Mesendoderm (in vitro differentiated cells): ENCODE measurements at regions not wholly inside any gene's neighbourhood (a gene's known extent, or its start where the extent isn't known, plus 50 kb on each side); places are given as distances from the start of the nearest gene placed in this dataset.

Source experiments
- DNase-seq: peaks from one replicate; pipeline ENCODE4 v3.0.0; 2013
- H2AK5ac ChIP-seq: 2 replicates; pipeline ENCODE4 v1.6.1; 2013; ENCODE audit warnings: low read length, inconsistent platforms
- H2BK120ac ChIP-seq: 2 replicates; pipeline ENCODE4 v1.6.1; 2013; ENCODE audit warnings: low read depth, mild to moderate bottlenecking, low read length, moderate library complexity, mixed read lengths
- H2BK15ac ChIP-seq: replicated peaks from 2 replicates; pipeline ENCODE4 v1.6.1; 2013; ENCODE audit warnings: low read depth, mild to moderate bottlenecking, moderate library complexity
- H2BK5ac ChIP-seq: 2 replicates; pipeline ENCODE4 v1.6.1; 2013; ENCODE audit warnings: low read length, inconsistent platforms
- H3K18ac ChIP-seq: 2 replicates; pipeline ENCODE4 v1.6.1; 2013; ENCODE audit warnings: mild to moderate bottlenecking, low read length, mixed read lengths
- H3K23ac ChIP-seq: one replicate; pipeline ENCODE4 v1.6.1; 2013; ENCODE audit warnings: low read length
- H3K27ac ChIP-seq: 2 replicates; pipeline ENCODE4 v1.5.1; 2013; ENCODE audit warnings: low read depth, mild to moderate bottlenecking, inconsistent platforms, low read length, moderate library complexity
- H3K27me3 ChIP-seq: 2 replicates; pipeline ENCODE4 v1.6.1; 2013; ENCODE audit warnings: low read length, control low read depth, mild to moderate bottlenecking, inconsistent platforms; ENCODE audit not compliant: insufficient read depth, poor library complexity
- H3K36me3 ChIP-seq: 2 replicates; pipeline ENCODE4 v1.6.1; 2013; ENCODE audit warnings: low read length, inconsistent platforms; ENCODE audit not compliant: control insufficient read depth, insufficient read depth
- H3K4ac ChIP-seq: one replicate; pipeline ENCODE4 v1.6.1; 2013; ENCODE audit warnings: low read depth, mild to moderate bottlenecking, low read length, moderate library complexity
- H3K4me1 ChIP-seq: 2 replicates; pipeline ENCODE4 v1.6.1; 2013; ENCODE audit warnings: low read depth, low read length, inconsistent platforms; ENCODE audit not compliant: control insufficient read depth
- H3K4me2 ChIP-seq: 2 replicates; pipeline ENCODE4 v1.6.1; 2013; ENCODE audit warnings: low read length
- H3K4me3 ChIP-seq: 2 replicates; pipeline ENCODE4 v1.5.1; 2013; ENCODE audit warnings: mild to moderate bottlenecking, low read length
- H3K56ac ChIP-seq: one replicate; pipeline ENCODE4 v1.6.1; 2013; ENCODE audit warnings: low read length
- H3K79me1 ChIP-seq: 2 replicates; pipeline ENCODE4 v1.6.1; 2013; ENCODE audit warnings: low read length, inconsistent platforms
- H3K79me2 ChIP-seq: 2 replicates; pipeline ENCODE4 v1.6.1; 2013; ENCODE audit warnings: mild to moderate bottlenecking, low read length; ENCODE audit not compliant: control insufficient read depth, insufficient read depth
- H3K9ac ChIP-seq: 2 replicates; pipeline ENCODE4 v1.6.1; 2013; ENCODE audit warnings: low read length, inconsistent platforms
- H4K5ac ChIP-seq: one replicate; pipeline ENCODE4 v1.6.1; 2013; ENCODE audit warnings: low read length
- H4K8ac ChIP-seq: one replicate; pipeline ENCODE4 v1.6.1; 2013; ENCODE audit warnings: low read depth, mild to moderate bottlenecking, control low read depth, low read length, moderate library complexity
- WGBS: extraction: QIAGEN DNeasy Blood & Tissue Kit; methylation state at CpG from one replicate; pipeline ENCODE4 v1.1.7; 2013; ENCODE audit warnings: low lambda C conversion rate, missing lambda C conversion rate; ENCODE audit not compliant: insufficient coverage; ENCODE audit errors: extremely low coverage; 5-methylcytosine and 5-hydroxymethylcytosine counted together

- Histone ChIP-seq H3K4me1 (no peaks in the 10 kb centered on the region), H3K4me3 (no peak overlapping the region), H3K79me1 (no peaks in the 10 kb centered on the region), H2AK5ac (no peak overlapping the region), H3K27me3 (no peaks in the 10 kb centered on the region), H2BK5ac (no peak overlapping the region), H3K79me2 (no peaks in the 10 kb centered on the region), H2BK120ac (no peak overlapping the region), H4K5ac (no peak overlapping the region), H3K4me2 (no peak overlapping the region), H3K36me3 (no peaks in the 10 kb centered on the region), H2BK15ac (no peak overlapping the region), H3K56ac (no peak overlapping the region), H4K8ac (no peak overlapping the region), H3K4ac (no peak overlapping the region), H3K27ac (no peak overlapping the region), H3K9ac (no peak overlapping the region), H3K23ac (no peak overlapping the region), H3K18ac (no peak overlapping the region)
- DNase-seq = no peak
- WGBS = no CpG with 5 or more reads among the region's 2 CpGs
These were observed 135.8 kb upstream of the PRR23C start for GRCh38 chr3:139180489-139180888.

GRCh38 chr3:139182143-139182542 lies 137.5 kb upstream of the PRR23C start:
- no peaks in the 10 kb centered on the region for H3K27me3 ChIP-seq
- no peaks in the 10 kb centered on the region for H3K79me2 ChIP-seq
- H3K27ac ChIP-seq = no peak overlapping the region
- no peak overlapping the region for H2BK120ac ChIP-seq
- no peak overlapping the region for H3K23ac ChIP-seq
- H3K18ac ChIP-seq = no peak overlapping the region
- H3K4me2 ChIP-seq = no peak overlapping the region
- no peak overlapping the region for H2BK15ac ChIP-seq
- no peak overlapping the region for H3K56ac ChIP-seq
- no peaks in the 10 kb centered on the region for H3K4me1 ChIP-seq
- H4K5ac ChIP-seq = no peak overlapping the region
- no peaks in the 10 kb centered on the region for H3K36me3 ChIP-seq
- no peak for DNase-seq
- no peak overlapping the region for H3K9ac ChIP-seq
- no peaks in the 10 kb centered on the region for H3K79me1 ChIP-seq
- no CpG with 5 or more reads among the region's 2 CpGs for WGBS
- H2AK5ac ChIP-seq = no peak overlapping the region
- no peak overlapping the region for H4K8ac ChIP-seq
- no peak overlapping the region for H3K4ac ChIP-seq
- H2BK5ac ChIP-seq = no peak overlapping the region
- no peak overlapping the region for H3K4me3 ChIP-seq

DNA sequence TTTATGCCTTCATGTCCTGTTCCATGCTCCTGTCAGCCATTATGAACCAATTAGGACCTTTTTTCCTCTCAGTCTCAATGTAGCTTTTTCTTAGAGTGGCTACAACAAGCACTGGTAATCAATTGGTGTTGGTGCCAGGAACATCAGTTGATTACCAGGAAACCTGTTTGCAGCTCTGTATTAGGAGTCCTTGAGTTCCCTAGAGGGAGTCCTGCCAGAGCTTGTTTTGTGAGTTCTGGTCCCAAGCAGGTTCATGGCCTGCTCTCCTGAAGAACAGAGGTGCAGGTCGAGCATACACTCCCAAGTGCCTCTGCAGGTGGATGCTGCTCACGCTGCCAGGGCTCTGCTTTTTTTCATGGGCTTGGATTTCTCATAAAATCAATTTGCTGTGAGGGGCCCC lies 137.9 kb upstream of the PRR23C start:
- Histone ChIP-seq H3K4me2 (no peak overlapping the region), H2BK15ac (no peak overlapping the region), H3K23ac (no peak overlapping the region), H4K5ac (no peak overlapping the region), H3K27ac (no peak overlapping the region), H3K18ac (no peak overlapping the region), H3K9ac (no peak overlapping the region), H3K4me3 (no peak overlapping the region), H3K4ac (no peak overlapping the region), H2BK5ac (no peak overlapping the region), H4K8ac (no peak overlapping the region), H3K4me1 (no peaks in the 10 kb centered on the region), H2BK120ac (no peak overlapping the region), H3K79me1 (no peaks in the 10 kb centered on the region), H3K36me3 (no peaks in the 10 kb centered on the region), H2AK5ac (no peak overlapping the region), H3K56ac (no peak overlapping the region), H3K79me2 (no peaks in the 10 kb centered on the region), H3K27me3 (no peaks in the 10 kb centered on the region)
- no peak for DNase-seq
- no CpG with 5 or more reads among the region's 2 CpGs for WGBS

DNA sequence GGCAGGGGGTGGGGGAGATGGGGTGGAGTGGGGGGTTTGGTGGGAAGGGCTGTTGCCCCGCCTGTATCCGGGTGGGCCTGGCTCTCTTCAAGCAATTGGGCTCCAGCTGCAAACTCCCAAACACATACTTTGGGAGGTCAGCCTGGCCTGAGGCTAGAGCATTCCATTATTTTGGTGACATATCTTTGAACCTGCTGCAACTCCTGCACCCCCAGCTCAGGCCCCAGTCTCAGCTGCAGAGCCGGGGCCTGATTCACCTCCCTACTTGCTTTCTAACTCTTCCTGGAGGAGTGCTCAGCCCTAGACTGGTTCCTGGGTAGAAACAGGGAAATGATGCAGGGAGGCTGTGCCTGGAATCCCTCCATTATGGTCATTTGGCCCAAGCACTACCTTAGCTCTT lies 140.8 kb upstream of the PRR23C start:
- Histone ChIP-seq H3K36me3 (no peaks in the 10 kb centered on the region), H3K4me3 (no peak overlapping the region), H2BK5ac (no peak overlapping the region), H3K79me2 (no peaks in the 10 kb centered on the region), H2BK120ac (no peak overlapping the region), H3K18ac (no peak overlapping the region), H2AK5ac (no peak overlapping the region), H2BK15ac (no peak overlapping the region), H3K56ac (no peak overlapping the region), H4K5ac (no peak overlapping the region), H3K27me3 (no peaks in the 10 kb centered on the region), H3K4ac (no peak overlapping the region), H3K23ac (no peak overlapping the region), H3K9ac (no peak overlapping the region), H3K4me1 (no peaks in the 10 kb centered on the region), H4K8ac (no peak overlapping the region), H3K27ac (no peak overlapping the region), H3K4me2 (no peak overlapping the region), H3K79me1 (no peaks in the 10 kb centered on the region)
- no peak for DNase-seq
- WGBS = no CpG with 5 or more reads among the region's 3 CpGs

GRCh38 chr3:139187154-139187553 lies 142.5 kb upstream of the PRR23C start:
- H3K4me2 ChIP-seq = no peak overlapping the region
- no peak overlapping the region for H3K23ac ChIP-seq
- H3K79me1 ChIP-seq = no peaks in the 10 kb centered on the region
- H4K5ac ChIP-seq = no peak overlapping the region
- H3K36me3 ChIP-seq = no peaks in the 10 kb centered on the region
- no peak overlapping the region for H3K4ac ChIP-seq
- WGBS = no CpG with 5 or more reads among the region's 1 CpG
- no peak overlapping the region for H3K4me3 ChIP-seq
- no peak overlapping the region for H4K8ac ChIP-seq
- no peaks in the 10 kb centered on the region for H3K4me1 ChIP-seq
- no peak overlapping the region for H3K56ac ChIP-seq
- H2BK120ac ChIP-seq = no peak overlapping the region
- no peaks in the 10 kb centered on the region for H3K27me3 ChIP-seq
- no peak overlapping the region for H2AK5ac ChIP-seq
- H3K18ac ChIP-seq = no peak overlapping the region
- no peak for DNase-seq
- no peak overlapping the region for H3K27ac ChIP-seq
- H3K79me2 ChIP-seq = no peaks in the 10 kb centered on the region
- H2BK5ac ChIP-seq = no peak overlapping the region
- no peak overlapping the region for H2BK15ac ChIP-seq
- H3K9ac ChIP-seq = no peak overlapping the region

GRCh38 chr3:139187648-139188047 lies 143.0 kb upstream of the PRR23C start:
- Histone ChIP-seq H3K9ac (no peak overlapping the region), H3K4me3 (no peak overlapping the region), H3K23ac (no peak overlapping the region), H2BK5ac (no peak overlapping the region), H3K18ac (no peak overlapping the region), H3K27me3 (no peaks in the 10 kb centered on the region), H3K27ac (no peak overlapping the region), H2BK15ac (no peak overlapping the region), H3K56ac (no peak overlapping the region), H2BK120ac (no peak overlapping the region), H3K4me2 (no peak overlapping the region), H3K4me1 (no peaks in the 10 kb centered on the region), H2AK5ac (no peak overlapping the region), H3K4ac (no peak overlapping the region), H3K36me3 (no peaks in the 10 kb centered on the region), H4K5ac (no peak overlapping the region), H3K79me2 (no peaks in the 10 kb centered on the region), H3K79me1 (no peaks in the 10 kb centered on the region), H4K8ac (no peak overlapping the region)
- no CpG with 5 or more reads among the region's 4 CpGs for WGBS
- DNase-seq = peak; percentile 17
